IMR-90 (cell line): ENCODE measurements at regions not wholly inside any gene's neighbourhood (a gene's known extent, or its start where the extent isn't known, plus 50 kb on each side); places are given as distances from the start of the nearest gene placed in this dataset.

Source experiments
- ATAC-seq: fragments of 200-7000 bp; cut with Tn5 transposase; 2 replicates; pipeline ENCODE4 v1.9.1; 2020; ENCODE audit warnings: low read depth, mild to moderate bottlenecking, moderate library complexity
- BruUV-seq: library from RNA; stranded (reverse); fragments of 400-500 nt; replicated peaks from 2 replicates; lab custom pipeline; 2021; lab: Mats Ljungman, UMichigan
- CTCF ChIA-PET: fragments of 300-600 bp; formaldehyde crosslinking; extraction: SDS; loops from one replicate; lab custom pipeline; 2021; ENCODE audit warnings: antibody characterized with exemption; lab: Yijun Ruan, JAX
- POLR2A ChIA-PET: fragments of 300-600 bp; sonication (Branson Sonifier 250); formaldehyde crosslinking; loops from one replicate; lab custom pipeline; 2022; ENCODE audit warnings: antibody characterized with exemption; ENCODE audit not compliant: unreplicated experiment; lab: Charles Lee
- DNase-seq: peaks from one replicate; pipeline ENCODE4 v3.0.0; 2013
- H2AFZ ChIP-seq: replicated peaks from 2 replicates; pipeline ENCODE3; 2013; ENCODE audit warnings: low read length, mild to moderate bottlenecking; ENCODE audit not compliant: poor library complexity
- H2AK5ac ChIP-seq: 2 replicates; pipeline ENCODE4 v1.6.1; 2013; ENCODE audit warnings: low read depth, low read length, inconsistent platforms
- H2AK9ac ChIP-seq: replicated peaks from 2 replicates; pipeline ENCODE3; 2013; ENCODE audit warnings: mild to moderate bottlenecking, low read depth, low read length, moderate library complexity; ENCODE audit not compliant: poor library complexity
- H2BK120ac ChIP-seq: 2 replicates; pipeline ENCODE4 v1.6.1; 2013; ENCODE audit warnings: low read depth, low read length, inconsistent platforms
- H2BK15ac ChIP-seq: 3 replicates; pipeline ENCODE4 v1.6.1; 2013; ENCODE audit warnings: low read depth, low read length, inconsistent platforms
- H2BK20ac ChIP-seq: 2 replicates; pipeline ENCODE4 v1.6.1; 2013; ENCODE audit warnings: low read depth, mild to moderate bottlenecking, inconsistent platforms, low read length, moderate library complexity
- H2BK5ac ChIP-seq: 2 replicates; pipeline ENCODE4 v1.6.1; 2013; ENCODE audit warnings: mild to moderate bottlenecking, low read depth, low read length, inconsistent platforms; ENCODE audit not compliant: poor library complexity, severe bottlenecking
- H3K14ac ChIP-seq: replicated peaks from 2 replicates; pipeline ENCODE4 v1.6.1; 2013; ENCODE audit warnings: low read depth, low read length, inconsistent platforms
- H3K18ac ChIP-seq: 2 replicates; pipeline ENCODE4 v1.6.1; 2013; ENCODE audit warnings: low read depth, low read length, control low read depth
- H3K23ac ChIP-seq: 2 replicates; pipeline ENCODE4 v1.6.1; 2013; ENCODE audit warnings: low read depth, low read length, inconsistent platforms
- H3K27ac ChIP-seq: 2 replicates; pipeline ENCODE4 v1.5.1; 2013; ENCODE audit warnings: mild to moderate bottlenecking, control low read depth, low read length; ENCODE audit not compliant: insufficient read depth
- H3K27me3 ChIP-seq: 2 replicates; pipeline ENCODE4 v1.6.1; 2013; ENCODE audit warnings: low read length; ENCODE audit not compliant: control insufficient read depth, insufficient read depth
- H3K36me3 ChIP-seq: 2 replicates; pipeline ENCODE4 v1.6.1; 2013; ENCODE audit warnings: low read length, mixed read lengths; ENCODE audit not compliant: control insufficient read depth, insufficient read depth
- H3K4ac ChIP-seq: 2 replicates; pipeline ENCODE4 v1.6.1; 2013; ENCODE audit warnings: low read depth, low read length, inconsistent platforms
- H3K4me1 ChIP-seq: 2 replicates; pipeline ENCODE4 v1.6.1; 2013; ENCODE audit warnings: low read length, mixed read lengths; ENCODE audit not compliant: control insufficient read depth, insufficient read depth
- H3K4me2 ChIP-seq: 2 replicates; pipeline ENCODE4 v1.6.1; 2013; ENCODE audit warnings: low read depth, mild to moderate bottlenecking, control low read depth, low read length, moderate library complexity
- H3K4me3 ChIP-seq: 2 replicates; pipeline ENCODE4 v1.5.1; 2013; ENCODE audit warnings: low read depth, mild to moderate bottlenecking, control low read depth, low read length, moderate library complexity; ENCODE audit not compliant: insufficient read depth
- H3K56ac ChIP-seq: 2 replicates; pipeline ENCODE4 v1.6.1; 2013; ENCODE audit warnings: low read length, inconsistent platforms; ENCODE audit not compliant: insufficient read depth; ENCODE audit errors: extremely low read depth
- H3K79me1 ChIP-seq, 2 experiments: 2 replicates each; pipeline ENCODE4 v1.6.1; 2013; ENCODE audit warnings: low read length in 2 of 2, inconsistent platforms in 1 of 2, low read depth in 1 of 2
- H3K9ac ChIP-seq: 2 replicates; pipeline ENCODE4 v1.6.1; 2013; ENCODE audit warnings: low read depth, low read length, control low read depth
- H3K9me1 ChIP-seq: 2 replicates; pipeline ENCODE4 v1.6.1; 2013; ENCODE audit warnings: low read length, inconsistent platforms; ENCODE audit not compliant: insufficient read depth
- H3K9me3 ChIP-seq: 2 replicates; pipeline ENCODE4 v1.6.1; 2013; ENCODE audit warnings: low read length; ENCODE audit not compliant: control insufficient read depth, insufficient read depth
- H4K20me1 ChIP-seq: 2 replicates; pipeline ENCODE4 v1.6.1; 2013; ENCODE audit warnings: low read length, inconsistent platforms; ENCODE audit not compliant: insufficient read depth
- H4K5ac ChIP-seq: 2 replicates; pipeline ENCODE4 v1.6.1; 2013; ENCODE audit warnings: mild to moderate bottlenecking, low read depth, low read length, control low read depth
- H4K8ac ChIP-seq, 2 experiments: 2 replicates each; pipeline ENCODE4 v1.6.1; 2013; ENCODE audit warnings: low read depth in 2 of 2, low read length in 2 of 2, control low read depth in 1 of 2, inconsistent platforms in 1 of 2
- H4K91ac ChIP-seq: 2 replicates; pipeline ENCODE4 v1.6.1; 2013; ENCODE audit warnings: low read depth, low read length, inconsistent platforms; ENCODE audit not compliant: insufficient read depth
- BHLHE40 ChIP-seq: fragments of 150-350 bp; IDR thresholded peaks from 2 replicates; pipeline ENCODE4 v1.6.1; 2016; ENCODE audit warnings: mild to moderate bottlenecking, low read depth, low read length
- CEBPB ChIP-seq: IDR thresholded peaks from 2 replicates; pipeline ENCODE4 v1.6.1; 2012; ENCODE audit warnings: low read depth, low read length, improper control_type of control experiment
- CTCF ChIP-seq: conservative IDR thresholded peaks from 2 replicates; pipeline ENCODE4 v1.5.1; 2012; ENCODE audit warnings: mild to moderate bottlenecking, low read depth, low read length, improper control_type of control experiment
- FOS ChIP-seq: fragments of 150-350 bp; IDR thresholded peaks from 2 replicates; pipeline ENCODE4 v1.6.1; 2016; ENCODE audit warnings: low read depth, low read length
- MAFK ChIP-seq: IDR thresholded peaks from 2 replicates; pipeline ENCODE4 v1.6.1; 2012; ENCODE audit warnings: low read depth, low read length, improper control_type of control experiment
- MAZ ChIP-seq: IDR thresholded peaks from 2 replicates; pipeline ENCODE4 v1.6.1; 2012; ENCODE audit warnings: low read depth, mild to moderate bottlenecking, low read length, improper control_type of control experiment, moderate library complexity, borderline replicate concordance
- MXI1 ChIP-seq: IDR thresholded peaks from 2 replicates; pipeline ENCODE4 v1.6.1; 2012; ENCODE audit warnings: low read depth, mild to moderate bottlenecking, low read length, moderate library complexity, borderline replicate concordance
- NFE2L2 ChIP-seq: fragments of 150-350 bp; IDR thresholded peaks from 2 replicates; pipeline ENCODE4 v1.6.1; 2016; ENCODE audit warnings: low read depth, mild to moderate bottlenecking, low read length
- POLR2A ChIP-seq: IDR thresholded peaks from 2 replicates; pipeline ENCODE4 v1.6.1; 2012; ENCODE audit warnings: mild to moderate bottlenecking, low read depth, low read length
- RFX5 ChIP-seq: IDR thresholded peaks from 2 replicates; pipeline ENCODE4 v1.8.0; 2012; ENCODE audit warnings: low read depth, mild to moderate bottlenecking, low read length, moderate library complexity
- USF2 ChIP-seq: fragments of 150-350 bp; IDR thresholded peaks from 2 replicates; pipeline ENCODE4 v1.6.1; 2017; ENCODE audit warnings: mild to moderate bottlenecking, antibody characterized with exemption, low read length, low read depth
- WGBS, 2 experiments: methylation state at CpG; one replicate each; pipeline versions ENCODE4 v1.1.5 to v1.1.7; 2013; ENCODE audit warnings: missing lambda C conversion rate in 2 of 2; ENCODE audit not compliant: insufficient read length in 1 of 2; ENCODE audit errors: extremely low coverage in 2 of 2; 5-methylcytosine and 5-hydroxymethylcytosine counted together
- dilution Hi-C: fragments of 300-500 bp; cut with HindIII; formaldehyde crosslinking; loops from one replicate; pipeline ENCODE4 v1.14.3; 2018; ENCODE audit warnings: low sequenced_read_pairs; ENCODE audit not compliant: unreplicated experiment
- in situ Hi-C: fragments of 300-500 bp; cut with MboI; formaldehyde crosslinking; loops from 3 replicates; pipeline ENCODE4 v1.14.3; 2019; ENCODE audit warnings: low sequenced_read_pairs, inconsistent platforms, mixed read lengths
- intact Hi-C: fragments of 100-400 bp; cut with micrococcal nuclease; formaldehyde crosslinking; loops from 2 replicates; pipeline ENCODE4 v1.10.0; 2022
- TF ChIP-seq, protein P1 (sequence below): fragments of 150-350 bp; IDR thresholded peaks from 2 replicates; pipeline ENCODE4 v1.6.1; 2016; ENCODE audit warnings: low read depth, mild to moderate bottlenecking, low read length, moderate library complexity, borderline replicate concordance

- H3K9me3 ChIP-seq = no peaks in the 10 kb centered on the region
- H3K4me3 ChIP-seq = no peak overlapping the region
- TF ChIP-seq, protein P1, sequence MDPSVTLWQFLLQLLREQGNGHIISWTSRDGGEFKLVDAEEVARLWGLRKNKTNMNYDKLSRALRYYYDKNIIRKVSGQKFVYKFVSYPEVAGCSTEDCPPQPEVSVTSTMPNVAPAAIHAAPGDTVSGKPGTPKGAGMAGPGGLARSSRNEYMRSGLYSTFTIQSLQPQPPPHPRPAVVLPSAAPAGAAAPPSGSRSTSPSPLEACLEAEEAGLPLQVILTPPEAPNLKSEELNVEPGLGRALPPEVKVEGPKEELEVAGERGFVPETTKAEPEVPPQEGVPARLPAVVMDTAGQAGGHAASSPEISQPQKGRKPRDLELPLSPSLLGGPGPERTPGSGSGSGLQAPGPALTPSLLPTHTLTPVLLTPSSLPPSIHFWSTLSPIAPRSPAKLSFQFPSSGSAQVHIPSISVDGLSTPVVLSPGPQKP = no peak
- TF ChIP-seq CEBPB = no peak
- TF ChIP-seq BHLHE40 = no peak
- no peak for TF ChIP-seq MXI1
- TF ChIP-seq MAZ = no peak
- no peak for TF ChIP-seq FOS
- TF ChIP-seq RFX5 = no peak
- no peak for TF ChIP-seq MAFK
- no peak for TF ChIP-seq CTCF
- TF ChIP-seq USF2 = no peak
- no peak for TF ChIP-seq NFE2L2
- TF ChIP-seq POLR2A = no peak
- no peak overlapping the region for H3K18ac ChIP-seq
- in situ Hi-C loops = no loop called here
- no peaks in the 10 kb centered on the region for H3K36me3 ChIP-seq
- no peak overlapping the region for H3K56ac ChIP-seq
- intact Hi-C loops = loop anchor here (5.0 kb wide), 1 partner anchor 73 kb away; no protein-coding TSS in a partner anchor
- H3K27ac ChIP-seq = no peak overlapping the region
- ATAC-seq = no peak
- H2BK15ac ChIP-seq = no peak overlapping the region
- no peak overlapping the region for H3K4ac ChIP-seq
- no CpG with 5 or more reads among the region's 5 CpGs for WGBS, 2 experiments
- H3K79me1 ChIP-seq = no peaks in the 10 kb centered on the region
- dilution Hi-C loops = no loop called here
- ChIA-PET POLR2A (no interaction called here), CTCF (no interaction called here)
- no peaks in the 10 kb centered on the region; the same call in 1 of the 2 replicates for H3K27me3 ChIP-seq
- no peaks in the 10 kb centered on the region for H3K4me1 ChIP-seq
- H3K9ac ChIP-seq = no peak overlapping the region
- no peak overlapping the region for H4K91ac ChIP-seq
- no peak overlapping the region for H2BK5ac ChIP-seq
- H4K5ac ChIP-seq = no peak overlapping the region
- H2AK9ac ChIP-seq = no peak overlapping the region
- H3K14ac ChIP-seq = no peak overlapping the region
- H3K23ac ChIP-seq = no peak overlapping the region
- H4K20me1 ChIP-seq = no peaks in the 10 kb centered on the region
- H3K4me2 ChIP-seq = no peak overlapping the region
- H3K9me1 ChIP-seq = no peaks in the 10 kb centered on the region
- DNase-seq = no peak
- H2BK120ac ChIP-seq = no peak overlapping the region
- no peak overlapping the region for H4K8ac ChIP-seq
- no TSS peak for BruUV-seq
- no peak overlapping the region for H2BK20ac ChIP-seq
- H2AK5ac ChIP-seq = no peak overlapping the region
- H2AFZ ChIP-seq = no peak overlapping the region
Observed at GRCh38 chr2:19480673-19481072, 122.2 kb upstream of the OSR1 start.
